ENCODE measurements at regions not wholly inside any gene's neighbourhood (a gene's known extent, or its start where the extent isn't known, plus 50 kb on each side); places are given as distances from the start of the nearest gene placed in this dataset.
"Not testable (repeated sequence)": the region's sequence is repeated elsewhere in the genome, so short reads cannot be mapped to it uniquely, and the experiment has no call there.

- DNase-seq = no peak
These were observed 185.7 kb upstream of the EYA4 start for GRCh38 chr6:133055441-133055966.

GRCh38 chr6:133057352-133057751 lies 183.8 kb upstream of the EYA4 start:
- no peak for DNase-seq

GRCh38 chr6:133062077-133062476 lies 179.1 kb upstream of the EYA4 start:
- no peak for DNase-seq

- no peak for DNase-seq
These were observed 178.4 kb upstream of the EYA4 start for GRCh38 chr6:133062696-133063306.

GRCh38 chr6:133067960-133068359 lies 173.2 kb upstream of the EYA4 start:
- DNase-seq = no peak

GRCh38 chr6:133070410-133071043 lies 170.6 kb upstream of the EYA4 start:
- no peak for DNase-seq

GRCh38 chr6:133079901-133080300 lies 161.3 kb upstream of the EYA4 start:
- no peak for DNase-seq

- no peak for DNase-seq
These were observed 157.7 kb upstream of the EYA4 start for GRCh38 chr6:133083248-133083967.

GRCh38 chr6:133085471-133085870 lies 155.7 kb upstream of the EYA4 start:
- DNase-seq = no peak

GRCh38 chr6:133085896-133086295 lies 155.3 kb upstream of the EYA4 start:
- no peak for DNase-seq

- DNase-seq = no peak
These were observed 152.0 kb upstream of the EYA4 start for GRCh38 chr6:133088931-133089695.

- no peak for DNase-seq
These were observed 149.0 kb upstream of the EYA4 start for GRCh38 chr6:133092199-133092598.

GRCh38 chr6:133092771-133093170 lies 148.4 kb upstream of the EYA4 start:
- DNase-seq = no peak

- DNase-seq = not testable (repeated sequence)
These were observed 147.9 kb upstream of the EYA4 start for GRCh38 chr6:133093211-133093610.

GRCh38 chr6:133093956-133094355 lies 147.2 kb upstream of the EYA4 start:
- no peak for DNase-seq

- DNase-seq = no peak
These were observed 143.9 kb upstream of the EYA4 start for GRCh38 chr6:133097208-133097607.

GRCh38 chr6:133099573-133099972 lies 141.6 kb upstream of the EYA4 start:
- no peak for DNase-seq

- no peak for DNase-seq
These were observed 140.3 kb upstream of the EYA4 start for GRCh38 chr6:133100865-133101264.

GRCh38 chr6:133101790-133102189 lies 139.4 kb upstream of the EYA4 start:
- DNase-seq = no peak

- no peak for DNase-seq
These were observed 134.2 kb upstream of the EYA4 start for GRCh38 chr6:133106934-133107333.

- no peak for DNase-seq
These were observed 132.7 kb upstream of the EYA4 start for GRCh38 chr6:133108419-133108818.

- DNase-seq = no peak
These were observed 126.2 kb upstream of the EYA4 start for GRCh38 chr6:133114973-133115372.

GRCh38 chr6:133115946-133116345 lies 125.2 kb upstream of the EYA4 start:
- DNase-seq = no peak
